Activated T-helper 1 cell treated with anti-CD3 and anti-CD28 coated beads, Interleukin-12 subunit alpha, Interleukin-12 subunit beta, Interleukin-2, Interleukin-4 antibody, amounts not matched to agents 30 ng/mL and 10 ng/mL and 1 ng/mL, durations not matched to agents 14 hours and 24 hours and 36 hours (primary cell): ENCODE measurements at regions not wholly inside any gene's neighbourhood (a gene's known extent, or its start where the extent isn't known, plus 50 kb on each side); places are given as distances from the start of the nearest gene placed in this dataset.

Source experiments
- DNase-seq: peaks from one replicate; pipeline ENCODE4 v3.0.0; 2021; ENCODE audit warnings: low spot score
- H3K27ac Mint-ChIP-seq: one replicate; pipeline ENCODE4 v1.8.0; 2021; ENCODE audit warnings: mild to moderate bottlenecking, mixed read lengths
- H3K27me3 Mint-ChIP-seq: one replicate; pipeline ENCODE4 v1.8.0; 2022; ENCODE audit warnings: mild to moderate bottlenecking, moderate library complexity, mixed read lengths; ENCODE audit not compliant: insufficient read depth
- H3K36me3 Mint-ChIP-seq: one replicate; pipeline ENCODE4 v1.8.0; 2021; ENCODE audit warnings: low read depth, mixed read lengths
- H3K4me1 Mint-ChIP-seq: one replicate; pipeline ENCODE4 v1.8.0; 2021; ENCODE audit warnings: low read depth, mixed read lengths
- H3K4me3 Mint-ChIP-seq: one replicate; pipeline ENCODE4 v1.8.0; 2021; ENCODE audit warnings: mild to moderate bottlenecking, moderate library complexity, mixed read lengths
- H3K9me3 Mint-ChIP-seq: one replicate; pipeline ENCODE4 v1.8.0; 2021; ENCODE audit warnings: mixed read lengths
- intact Hi-C: fragments of 100-400 bp; cut with micrococcal nuclease; formaldehyde crosslinking; loops from one replicate; pipeline ENCODE4 v1.15.1; 2024

GRCh38 chr2:150609831-150610582 is 122.5 kb upstream of the RND3 start:
- DNase-seq: no peak
- H3K36me3 Mint-ChIP-seq: no peaks in the 10 kb centered on the region
- no peaks in the 10 kb centered on the region for H3K27me3 Mint-ChIP-seq
- H3K4me1 Mint-ChIP-seq: no peaks in the 10 kb centered on the region
- H3K4me3 Mint-ChIP-seq: no peak overlapping the region
- no peaks in the 10 kb centered on the region for H3K9me3 Mint-ChIP-seq
- intact Hi-C loops: loop anchor here (1.0 kb wide), 1 partner anchor 1013 kb away; no protein-coding TSS in a partner anchor
- no peak overlapping the region for H3K27ac Mint-ChIP-seq

GRCh38 chr2:150608341-150608740 is 120.9 kb upstream of the RND3 start:
- no peaks in the 10 kb centered on the region for H3K9me3 Mint-ChIP-seq
- H3K4me1 Mint-ChIP-seq: no peaks in the 10 kb centered on the region
- intact Hi-C loops: no loop called here
- no peak overlapping the region for H3K4me3 Mint-ChIP-seq
- H3K27me3 Mint-ChIP-seq: no peaks in the 10 kb centered on the region
- no peaks in the 10 kb centered on the region for H3K36me3 Mint-ChIP-seq
- H3K27ac Mint-ChIP-seq: no peak overlapping the region
- no peak for DNase-seq

GRCh38 chr2:150607390-150607811 is 119.9 kb upstream of the RND3 start:
- Mint-ChIP-seq H3K9me3 (no peaks in the 10 kb centered on the region), H3K27ac (no peak overlapping the region), H3K27me3 (no peaks in the 10 kb centered on the region), H3K4me1 (no peaks in the 10 kb centered on the region), H3K36me3 (no peaks in the 10 kb centered on the region), H3K4me3 (no peak overlapping the region)
- no peak for DNase-seq
- intact Hi-C loops: no loop called here

GRCh38 chr2:150606380-150607060 is 119.1 kb upstream of the RND3 start:
- H3K4me1 Mint-ChIP-seq: no peaks in the 10 kb centered on the region
- no peaks in the 10 kb centered on the region for H3K36me3 Mint-ChIP-seq
- no peaks in the 10 kb centered on the region for H3K27me3 Mint-ChIP-seq
- no peak overlapping the region for H3K27ac Mint-ChIP-seq
- intact Hi-C loops: no loop called here
- DNase-seq: no peak
- H3K4me3 Mint-ChIP-seq: no peak overlapping the region
- no peaks in the 10 kb centered on the region for H3K9me3 Mint-ChIP-seq

GRCh38 chr2:150605664-150606063 is 118.2 kb upstream of the RND3 start:
- Mint-ChIP-seq H3K4me3 (no peak overlapping the region), H3K27ac (no peak overlapping the region), H3K4me1 (no peaks in the 10 kb centered on the region), H3K27me3 (no peaks in the 10 kb centered on the region), H3K9me3 (no peaks in the 10 kb centered on the region), H3K36me3 (no peaks in the 10 kb centered on the region)
- intact Hi-C loops: no loop called here
- DNase-seq: no peak

GRCh38 chr2:150601280-150602038 is 114.0 kb upstream of the RND3 start:
- no peak for DNase-seq
- H3K27me3 Mint-ChIP-seq: peaks cover 1% of the 10 kb centered on the region
- H3K27ac Mint-ChIP-seq: no peak overlapping the region
- H3K36me3 Mint-ChIP-seq: no peaks in the 10 kb centered on the region
- H3K4me3 Mint-ChIP-seq: no peak overlapping the region
- intact Hi-C loops: no loop called here
- no peaks in the 10 kb centered on the region for H3K4me1 Mint-ChIP-seq
- no peaks in the 10 kb centered on the region for H3K9me3 Mint-ChIP-seq

GRCh38 chr2:150599889-150600288 is 112.4 kb upstream of the RND3 start:
- H3K4me1 Mint-ChIP-seq: no peaks in the 10 kb centered on the region
- H3K27me3 Mint-ChIP-seq: peaks cover 4% of the 10 kb centered on the region
- H3K4me3 Mint-ChIP-seq: no peak overlapping the region
- intact Hi-C loops: no loop called here
- H3K27ac Mint-ChIP-seq: no peak overlapping the region
- no peaks in the 10 kb centered on the region for H3K9me3 Mint-ChIP-seq
- no peak for DNase-seq
- H3K36me3 Mint-ChIP-seq: no peaks in the 10 kb centered on the region

GRCh38 chr2:150598383-150598782 is 110.9 kb upstream of the RND3 start:
- Mint-ChIP-seq H3K4me1 (no peaks in the 10 kb centered on the region), H3K9me3 (no peaks in the 10 kb centered on the region), H3K36me3 (no peaks in the 10 kb centered on the region), H3K4me3 (no peak overlapping the region), H3K27me3 (peaks cover 4% of the 10 kb centered on the region), H3K27ac (no peak overlapping the region)
- intact Hi-C loops: no loop called here
- no peak for DNase-seq

- H3K4me3 Mint-ChIP-seq: no peak overlapping the region
- intact Hi-C loops: loop anchor here (1.0 kb wide), 1 partner anchor 19 kb away; no protein-coding TSS in a partner anchor
- DNase-seq: no peak
- no peaks in the 10 kb centered on the region for H3K4me1 Mint-ChIP-seq
- H3K27me3 Mint-ChIP-seq: peaks cover 4% of the 10 kb centered on the region
- no peaks in the 10 kb centered on the region for H3K9me3 Mint-ChIP-seq
- H3K36me3 Mint-ChIP-seq: no peaks in the 10 kb centered on the region
- no peak overlapping the region for H3K27ac Mint-ChIP-seq
Measured at GRCh38 chr2:150595803-150596470, 108.5 kb upstream of the RND3 start.

GRCh38 chr2:150594299-150594698 is 106.8 kb upstream of the RND3 start:
- no peak for DNase-seq
- intact Hi-C loops: no loop called here
- peaks cover 4% of the 10 kb centered on the region for H3K27me3 Mint-ChIP-seq
- H3K4me3 Mint-ChIP-seq: no peak overlapping the region
- no peaks in the 10 kb centered on the region for H3K9me3 Mint-ChIP-seq
- no peak overlapping the region for H3K27ac Mint-ChIP-seq
- H3K36me3 Mint-ChIP-seq: no peaks in the 10 kb centered on the region
- no peaks in the 10 kb centered on the region for H3K4me1 Mint-ChIP-seq

GRCh38 chr2:150591496-150592285 is 104.2 kb upstream of the RND3 start:
- H3K9me3 Mint-ChIP-seq: no peaks in the 10 kb centered on the region
- intact Hi-C loops: no loop called here

GRCh38 chr2:150589681-150590080 is 102.2 kb upstream of the RND3 start:
- intact Hi-C loops: no loop called here
- Mint-ChIP-seq H3K4me1 (no peaks in the 10 kb centered on the region), H3K9me3 (no peaks in the 10 kb centered on the region), H3K4me3 (no peak overlapping the region), H3K27ac (no peak overlapping the region), H3K27me3 (no peaks in the 10 kb centered on the region), H3K36me3 (no peaks in the 10 kb centered on the region)
- DNase-seq: no peak

More at GRCh38 chr2:150591496-150592285, 104.2 kb upstream of the RND3 start:
- Mint-ChIP-seq H3K27ac (no peak overlapping the region), H3K36me3 (no peaks in the 10 kb centered on the region), H3K4me3 (no peak overlapping the region), H3K4me1 (no peaks in the 10 kb centered on the region), H3K27me3 (peaks cover 2% of the 10 kb centered on the region)
- DNase-seq: no peak
